ENCODE measurements at regions not wholly inside any gene's neighbourhood (a gene's known extent, or its start where the extent isn't known, plus 50 kb on each side); places are given as distances from the start of the nearest gene placed in this dataset.

DNA sequence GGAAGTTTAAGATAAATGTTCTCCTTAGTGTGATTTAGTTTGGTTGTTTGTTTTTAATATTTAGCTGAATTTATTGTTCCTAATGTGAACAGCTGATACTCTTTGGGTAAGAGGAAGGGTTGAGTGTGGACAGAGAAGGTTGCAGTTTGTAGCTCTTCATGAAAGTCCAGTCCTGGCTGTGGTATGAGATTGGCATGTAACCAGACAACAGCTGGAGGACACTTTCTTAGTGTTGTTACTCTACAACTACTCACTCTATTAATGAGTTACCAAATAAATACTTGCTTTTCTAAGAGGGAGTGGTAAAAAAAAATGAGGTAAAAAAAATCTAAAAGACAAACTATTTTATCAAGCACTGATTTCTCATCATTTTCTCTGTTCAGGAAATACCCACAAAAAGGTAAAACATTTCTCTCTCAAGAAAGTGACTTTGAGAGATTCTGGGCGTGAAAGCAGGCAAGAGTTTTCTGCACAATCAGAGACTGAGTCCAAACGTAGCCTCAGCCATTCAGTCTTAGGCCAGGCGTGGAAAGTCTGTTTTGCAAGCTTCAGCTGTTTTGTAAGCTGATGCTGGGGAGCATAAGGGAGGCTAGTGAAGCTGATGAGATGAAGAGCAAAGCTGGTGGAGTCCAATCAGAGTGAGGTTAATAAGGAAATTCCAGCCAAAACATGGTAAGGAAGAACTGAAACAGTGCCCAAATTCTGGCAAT lies 138.5 kb upstream of the ARPP21 start:
- 50 to 64% methylated on average over 3 of the region's 3 CpGs for WGBS, 2 donors
- DNase-seq, result no peak
- Histone ChIP-seq H3K27me3 (no peaks in the 10 kb centered on the region), H3K4me1 (no peaks in the 10 kb centered on the region), H3K36me3 (no peaks in the 10 kb centered on the region), H3K27ac (no peak overlapping the region), H3K4me3 (no peak overlapping the region), H3K9me3 (no peaks in the 10 kb centered on the region)
- no peak for TF ChIP-seq POLR2A (IDR thresholded peaks at IDR 0.05)
- TF ChIP-seq CTCF (IDR thresholded peaks at IDR 0.05), result no peak
- TF ChIP-seq POLR2AphosphoS5 (IDR thresholded peaks at IDR 0.05), result no peak
- TF ChIP-seq EP300 (IDR thresholded peaks at IDR 0.05), result no peak
- intact Hi-C loops (cut with DNase I), result no loop called here

DNA sequence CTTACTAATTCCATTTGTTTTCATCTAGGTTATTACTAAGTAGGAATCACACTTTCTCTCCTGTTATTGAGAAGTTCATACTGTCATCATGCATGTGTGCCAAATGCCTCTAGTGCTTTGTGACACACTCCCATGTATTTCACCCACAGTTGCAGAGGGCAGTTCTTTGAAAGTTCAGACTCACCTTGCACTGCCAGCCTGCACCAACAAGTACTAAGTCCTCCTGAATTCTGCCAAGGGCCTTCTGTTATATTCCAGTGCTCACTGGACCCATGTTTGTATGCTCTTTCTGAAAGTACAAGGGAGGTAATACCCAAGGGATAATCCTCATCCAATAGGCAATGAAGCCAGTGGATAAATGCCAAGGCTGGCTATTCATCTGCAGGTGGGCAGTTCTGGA lies 136.6 kb upstream of the ARPP21 start:
- Histone ChIP-seq H3K4me1 (no peaks in the 10 kb centered on the region), H3K27me3 (no peaks in the 10 kb centered on the region), H3K4me3 (no peak overlapping the region), H3K36me3 (no peaks in the 10 kb centered on the region), H3K9me3 (no peaks in the 10 kb centered on the region), H3K27ac (no peak overlapping the region)
- intact Hi-C loops (cut with DNase I), result no loop called here
- no peak for DNase-seq
- TF ChIP-seq EP300 (IDR thresholded peaks at IDR 0.05), result no peak
- no peak for TF ChIP-seq POLR2A (IDR thresholded peaks at IDR 0.05)
- no peak for TF ChIP-seq CTCF (IDR thresholded peaks at IDR 0.05)
- TF ChIP-seq POLR2AphosphoS5 (IDR thresholded peaks at IDR 0.05), result no peak

- intact Hi-C loops (cut with DNase I), result no loop called here
- 28 to 36% methylated on average over 7 of the region's 7 CpGs for WGBS, 2 donors
- H3K4me3 ChIP-seq, result no peak overlapping the region
- TF ChIP-seq EP300 (IDR thresholded peaks at IDR 0.05), result no peak
- H3K4me1 ChIP-seq, result no peaks in the 10 kb centered on the region
- H3K27ac ChIP-seq, result no peak overlapping the region
- H3K36me3 ChIP-seq, result no peaks in the 10 kb centered on the region
- no peaks in the 10 kb centered on the region for H3K27me3 ChIP-seq
- no peaks in the 10 kb centered on the region for H3K9me3 ChIP-seq
- DNase-seq, result no peak
Observed at GRCh38 chr3:35505181-35505580, 134.1 kb upstream of the ARPP21 start.

DNA sequence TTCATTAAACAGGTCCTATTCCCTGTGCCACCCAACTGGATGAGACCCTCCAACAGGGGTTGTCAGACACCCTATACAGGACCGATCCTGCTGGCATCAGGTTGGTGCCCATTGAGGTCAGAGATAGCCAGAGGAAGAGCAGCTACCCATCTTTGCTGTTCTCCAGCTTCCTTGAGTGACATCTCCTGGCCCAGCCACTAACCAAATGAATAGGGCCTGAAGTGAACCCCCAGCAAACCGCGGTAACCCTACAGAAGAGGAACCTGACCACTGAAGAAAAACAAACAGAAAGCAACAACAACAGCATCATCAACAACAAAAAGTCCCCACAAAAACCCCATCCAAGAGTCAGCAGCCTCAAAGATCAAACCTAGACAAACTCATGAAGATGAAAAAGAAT lies 133.6 kb upstream of the ARPP21 start:
- WGBS, 2 donors, result 91 to 94% methylated on average over 3 of the region's 3 CpGs
- Histone ChIP-seq H3K4me3 (no peak overlapping the region), H3K27ac (no peak overlapping the region), H3K36me3 (no peaks in the 10 kb centered on the region), H3K27me3 (no peaks in the 10 kb centered on the region), H3K9me3 (no peaks in the 10 kb centered on the region), H3K4me1 (no peaks in the 10 kb centered on the region)
- TF ChIP-seq POLR2AphosphoS5 (IDR thresholded peaks at IDR 0.05), result no peak
- no peak for TF ChIP-seq POLR2A (IDR thresholded peaks at IDR 0.05)
- no peak for TF ChIP-seq CTCF (IDR thresholded peaks at IDR 0.05)
- no peak for TF ChIP-seq EP300 (IDR thresholded peaks at IDR 0.05)
- intact Hi-C loops (cut with DNase I), result no loop called here
- DNase-seq, result no peak

- DNase-seq, result no peak
- no peak overlapping the region for H3K27ac ChIP-seq
- H3K36me3 ChIP-seq, result no peaks in the 10 kb centered on the region
- H3K4me3 ChIP-seq, result no peak overlapping the region
- H3K27me3 ChIP-seq, result no peaks in the 10 kb centered on the region
- H3K9me3 ChIP-seq, result no peaks in the 10 kb centered on the region
- TF ChIP-seq POLR2AphosphoS5 (IDR thresholded peaks at IDR 0.05), result no peak
- TF ChIP-seq POLR2A (IDR thresholded peaks at IDR 0.05), result no peak
- intact Hi-C loops (cut with DNase I), result no loop called here
- no peaks in the 10 kb centered on the region for H3K4me1 ChIP-seq
Observed at GRCh38 chr3:35519936-35520335, 119.4 kb upstream of the ARPP21 start.

GRCh38 chr3:35521196-35521595 lies 118.1 kb upstream of the ARPP21 start:
- Histone ChIP-seq H3K4me3 (no peak overlapping the region), H3K36me3 (no peaks in the 10 kb centered on the region), H3K4me1 (no peaks in the 10 kb centered on the region), H3K27ac (no peak overlapping the region), H3K27me3 (no peaks in the 10 kb centered on the region), H3K9me3 (no peaks in the 10 kb centered on the region)
- TF ChIP-seq EP300 (IDR thresholded peaks at IDR 0.05), result no peak
- no peak for TF ChIP-seq POLR2AphosphoS5 (IDR thresholded peaks at IDR 0.05)
- no peak for TF ChIP-seq CTCF (IDR thresholded peaks at IDR 0.05)
- TF ChIP-seq POLR2A (IDR thresholded peaks at IDR 0.05), result no peak
- intact Hi-C loops (cut with DNase I), result no loop called here
- DNase-seq, result no peak
- WGBS, 2 donors, result 84 to 88% methylated on average over 3 of the region's 3 CpGs

Data from sigmoid colon (tissue), 6 donors.